GM08714 (cell line): ENCODE measurements at regions not wholly inside any gene's neighbourhood (a gene's known extent, or its start where the extent isn't known, plus 50 kb on each side); places are given as distances from the start of the nearest gene placed in this dataset.
"Not testable (repeated sequence)": the region's sequence is repeated elsewhere in the genome, so short reads cannot be mapped to it uniquely, and the experiment has no call there.

Source experiments
- H3K4me3 ChIP-seq: fragments of 200-500 bp; sonication (Bioruptor generic); 2 replicates; pipeline ENCODE4 v1.5.1; 2014; ENCODE audit warnings: mild to moderate bottlenecking, low read length, inconsistent platforms
- ZNF274 ChIP-seq: IDR thresholded peaks from 2 replicates; pipeline ENCODE4 v1.6.1; 2012; ENCODE audit warnings: mild to moderate bottlenecking, low read depth, low read length

DNA sequence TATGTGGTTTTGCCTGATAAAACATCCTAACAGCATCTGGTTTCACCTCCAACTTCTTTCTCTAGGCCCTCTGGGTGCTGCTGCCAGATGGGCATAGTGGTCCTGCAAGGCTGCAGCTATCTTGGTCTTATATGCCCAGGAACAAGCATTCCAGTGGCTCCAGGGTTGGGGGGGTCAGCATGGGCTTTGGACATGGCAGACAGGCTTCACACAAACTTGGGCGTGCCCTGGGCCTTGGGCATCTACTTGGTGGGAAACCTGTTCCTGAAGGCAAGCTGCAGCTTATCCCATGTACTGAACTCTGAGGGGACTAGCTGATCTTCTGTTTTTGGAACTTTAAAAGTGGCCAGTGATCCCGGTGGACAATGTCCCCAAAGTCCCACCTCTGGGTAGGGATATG is 54.9 kb upstream of the ZNF678 start:
- TF ChIP-seq ZNF274, result no peak
- H3K4me3 ChIP-seq, result no peak overlapping the region

DNA sequence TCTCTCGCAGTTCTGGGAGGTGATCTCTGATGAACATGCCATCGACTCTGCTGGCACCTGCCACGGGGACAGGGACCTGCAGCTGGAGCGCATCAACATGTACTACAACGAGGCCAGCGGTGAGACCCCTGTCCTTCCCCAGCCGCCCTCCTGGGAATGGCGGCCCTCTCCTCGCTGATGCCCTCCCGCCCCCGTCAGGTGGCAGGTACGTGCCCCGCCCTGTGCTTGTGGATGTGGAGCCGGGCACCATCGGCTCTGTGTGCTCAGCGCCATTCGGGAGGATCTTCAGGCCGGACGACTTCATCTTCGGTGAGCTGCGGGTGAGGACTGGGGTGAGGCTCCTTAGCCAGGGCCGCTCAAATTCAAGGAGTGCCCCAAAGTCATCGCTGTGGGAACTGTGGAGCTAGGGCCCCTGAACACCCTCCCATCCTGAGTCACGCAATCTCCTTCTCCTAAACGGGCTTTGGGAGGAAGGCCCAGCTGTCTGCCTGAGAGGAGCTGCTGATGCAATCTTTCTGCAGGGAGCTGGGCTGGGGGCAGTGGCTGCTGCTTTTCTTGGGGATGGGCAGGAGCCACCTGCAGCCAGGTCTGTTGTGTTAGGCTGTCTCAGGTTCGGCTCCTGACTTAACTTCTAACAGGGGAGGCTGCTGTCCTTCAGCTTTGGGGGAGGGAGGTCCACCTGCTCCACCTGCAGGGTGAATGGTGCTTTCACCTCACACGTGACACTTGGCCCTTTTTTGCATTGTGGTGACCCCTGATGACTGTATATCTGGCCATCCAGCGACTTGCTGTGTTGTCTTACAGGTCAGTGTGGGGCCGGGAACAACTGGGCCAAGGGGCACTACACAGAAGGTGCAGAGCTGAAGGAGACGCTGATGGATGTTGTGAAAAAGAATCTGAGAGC is 56.6 kb upstream of the ZNF678 start:
- not testable (repeated sequence) for H3K4me3 ChIP-seq

DNA sequence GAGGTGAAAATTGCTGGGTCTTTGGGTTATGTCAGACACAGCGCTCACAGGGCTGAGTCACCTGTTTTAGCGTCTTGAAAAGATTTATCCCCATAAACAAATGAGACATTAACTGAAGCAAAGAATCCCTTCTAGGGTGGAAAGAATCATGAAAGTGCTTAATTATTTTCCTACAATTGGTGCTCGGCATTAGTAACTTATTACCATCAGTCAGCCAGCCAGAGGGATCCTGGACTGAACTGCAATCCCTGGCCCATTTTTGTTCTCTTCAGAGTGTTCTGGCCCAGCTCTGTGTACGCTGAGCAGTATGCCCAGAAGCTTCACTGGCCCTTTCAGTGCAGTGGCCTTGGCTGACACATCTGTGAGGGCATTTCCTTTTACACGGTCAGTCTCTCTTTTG is 67.3 kb upstream of the ZNF678 start:
- H3K4me3 ChIP-seq, result not testable (repeated sequence)

DNA sequence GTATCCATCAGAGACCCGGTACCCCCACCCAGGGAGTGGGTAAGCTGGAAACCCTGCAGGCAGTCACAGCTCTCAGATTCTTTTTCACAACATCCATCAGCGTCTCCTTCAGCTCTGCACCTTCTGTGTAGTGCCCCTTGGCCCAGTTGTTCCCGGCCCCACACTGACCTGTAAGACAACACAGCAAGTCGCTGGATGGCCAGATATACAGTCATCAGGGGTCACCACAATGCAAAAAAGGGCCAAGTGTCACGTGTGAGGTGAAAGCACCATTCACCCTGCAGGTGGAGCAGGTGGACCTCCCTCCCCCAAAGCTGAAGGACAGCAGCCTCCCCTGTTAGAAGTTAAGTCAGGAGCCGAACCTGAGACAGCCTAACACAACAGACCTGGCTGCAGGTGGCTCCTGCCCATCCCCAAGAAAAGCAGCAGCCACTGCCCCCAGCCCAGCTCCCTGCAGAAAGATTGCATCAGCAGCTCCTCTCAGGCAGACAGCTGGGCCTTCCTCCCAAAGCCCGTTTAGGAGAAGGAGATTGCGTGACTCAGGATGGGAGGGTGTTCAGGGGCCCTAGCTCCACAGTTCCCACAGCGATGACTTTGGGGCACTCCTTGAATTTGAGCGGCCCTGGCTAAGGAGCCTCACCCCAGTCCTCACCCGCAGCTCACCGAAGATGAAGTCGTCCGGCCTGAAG is 69.3 kb upstream of the ZNF678 start:
- H3K4me3 ChIP-seq, result not testable (repeated sequence)

DNA sequence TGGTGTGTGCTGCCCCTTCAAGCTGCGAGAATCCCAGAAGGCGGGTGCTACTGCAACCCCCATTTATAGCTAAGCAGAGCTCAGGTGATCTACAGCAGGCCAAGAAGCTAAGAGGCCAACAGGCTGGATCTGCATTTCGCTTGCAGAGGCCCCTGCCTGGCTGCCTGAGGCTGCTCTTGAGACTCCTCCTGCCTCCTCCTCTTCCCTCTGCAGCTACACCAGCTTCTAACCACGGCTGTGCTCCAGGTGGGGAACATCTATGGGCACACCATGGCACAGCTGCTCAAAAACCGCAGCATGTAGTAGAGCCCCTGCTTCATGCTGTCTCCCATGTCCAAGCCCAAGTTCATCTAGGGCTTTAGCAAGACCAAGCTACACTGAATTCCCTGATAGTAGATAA is 72.9 kb upstream of the ZNF678 start:
- no peak for TF ChIP-seq ZNF274
- H3K4me3 ChIP-seq, result no peak overlapping the region

DNA sequence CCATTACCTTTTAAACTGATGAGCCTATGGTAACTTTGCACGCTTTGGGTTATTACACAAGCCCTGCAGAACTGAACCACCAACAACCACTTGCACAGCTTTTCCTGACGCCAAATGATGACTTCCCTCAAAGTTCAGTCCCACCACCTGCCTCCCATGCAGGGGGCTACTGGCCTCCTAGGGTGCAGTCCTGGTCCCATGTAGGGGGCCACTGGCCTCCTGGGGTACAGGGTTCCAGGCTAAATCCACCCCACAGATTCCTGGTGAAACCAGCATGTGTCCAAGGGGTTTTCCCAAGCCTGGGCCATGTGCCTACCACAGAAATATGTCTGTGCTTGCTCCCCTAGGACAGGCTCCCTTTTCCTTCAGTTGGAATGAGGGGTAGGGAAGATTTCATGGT is 73.4 kb upstream of the ZNF678 start:
- no peak for TF ChIP-seq ZNF274
- no peak overlapping the region for H3K4me3 ChIP-seq

DNA sequence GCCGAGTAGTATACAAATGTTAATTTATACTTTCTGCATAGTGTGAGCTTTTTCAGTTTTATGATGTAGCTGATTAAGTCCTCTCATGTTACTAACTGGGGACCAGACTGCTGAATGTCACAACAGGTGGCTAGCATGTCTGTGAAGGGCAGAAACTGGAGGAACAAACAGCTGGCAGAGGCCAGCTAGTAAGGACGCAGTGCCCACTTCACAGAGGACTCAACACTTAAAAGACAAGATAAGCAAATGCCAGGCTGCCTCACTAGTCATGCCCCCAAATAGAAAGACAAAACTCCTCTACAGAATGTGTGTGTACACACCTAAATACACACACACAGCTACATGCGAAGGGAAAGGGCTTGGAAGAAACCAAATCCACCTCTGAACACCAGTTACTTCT is 73.8 kb upstream of the ZNF678 start:
- no peak for TF ChIP-seq ZNF274

DNA sequence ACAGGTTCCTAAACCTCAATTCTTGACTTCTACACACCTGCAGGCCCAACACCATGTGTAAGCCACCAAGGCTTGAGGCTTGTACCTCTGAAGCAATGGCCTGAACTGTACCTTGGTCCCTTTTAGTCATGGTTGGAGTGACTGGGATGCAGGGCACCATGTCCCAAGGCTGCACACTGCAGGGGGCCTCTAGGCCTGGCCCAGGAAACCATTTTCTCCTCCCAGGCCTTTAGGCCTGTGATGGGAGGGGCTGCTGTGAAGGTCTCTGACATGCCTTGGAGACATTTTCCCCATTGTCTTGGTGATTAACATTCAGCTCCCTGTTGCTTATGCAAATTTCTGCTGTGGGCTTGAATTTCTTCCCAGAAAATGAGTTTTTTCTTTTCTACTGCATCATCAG is 75.8 kb upstream of the ZNF678 start:
- no peak overlapping the region for H3K4me3 ChIP-seq
- TF ChIP-seq ZNF274, result no peak

More for the DNA sequence above, 73.8 kb upstream of the ZNF678 start:
- no peak overlapping the region for H3K4me3 ChIP-seq

DNA sequence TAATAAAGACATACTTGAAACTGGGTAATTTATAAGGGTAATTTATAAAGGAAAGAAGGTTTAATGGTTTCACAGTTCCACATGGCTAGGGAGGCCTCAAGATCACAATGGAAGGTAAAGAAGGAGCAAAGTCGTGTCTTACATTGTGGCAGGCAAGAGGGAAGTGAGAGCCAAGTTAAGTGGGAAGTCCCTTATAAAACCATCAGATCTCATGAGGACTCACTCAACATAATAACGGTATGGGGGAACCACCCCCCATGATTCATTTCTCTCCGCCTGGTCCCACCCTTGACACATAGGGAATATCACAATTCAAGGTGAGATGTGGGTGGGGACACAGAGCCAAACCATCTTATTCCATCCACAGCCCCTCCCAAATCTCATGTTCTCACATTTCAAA is 76.8 kb upstream of the ZNF678 start:
- no peak for TF ChIP-seq ZNF274

DNA sequence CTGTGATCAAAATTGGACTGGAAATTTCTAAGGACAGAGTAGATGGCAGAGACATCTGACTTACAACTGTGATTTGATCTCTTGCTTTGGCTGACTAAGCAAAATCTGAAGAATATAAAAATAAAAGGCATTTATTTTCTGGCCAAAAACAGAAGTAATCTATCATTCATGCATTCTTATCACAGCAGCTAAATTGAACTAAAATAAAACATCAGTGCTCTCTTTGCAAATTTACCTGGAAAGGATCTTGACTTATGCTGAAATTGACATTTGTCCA is 81.4 kb upstream of the ZNF678 start:
- no peak for TF ChIP-seq ZNF274
- no peak overlapping the region for H3K4me3 ChIP-seq

More for the DNA sequence above, 76.8 kb upstream of the ZNF678 start:
- no peak overlapping the region for H3K4me3 ChIP-seq

DNA sequence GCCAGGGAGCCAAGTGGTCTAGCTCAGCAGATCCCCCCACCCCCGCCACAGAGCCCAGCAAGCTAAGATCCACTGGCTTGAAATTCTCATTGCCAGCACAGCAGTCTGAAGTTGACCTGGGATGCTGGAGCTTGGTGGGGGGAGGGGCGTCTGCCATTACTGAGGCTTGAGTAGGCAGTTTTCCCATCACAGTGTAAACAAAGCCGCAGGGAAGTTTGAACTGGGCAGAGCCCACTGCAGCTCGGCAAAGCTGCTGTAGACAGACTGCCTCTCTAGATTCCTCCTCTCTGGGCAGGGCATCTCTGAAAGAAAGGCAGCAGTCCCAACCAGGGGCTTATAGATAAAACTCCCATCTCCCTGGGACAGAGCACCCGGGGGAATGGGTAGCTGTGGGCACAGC is 89.3 kb upstream of the ZNF678 start:
- not testable (repeated sequence) for H3K4me3 ChIP-seq

DNA sequence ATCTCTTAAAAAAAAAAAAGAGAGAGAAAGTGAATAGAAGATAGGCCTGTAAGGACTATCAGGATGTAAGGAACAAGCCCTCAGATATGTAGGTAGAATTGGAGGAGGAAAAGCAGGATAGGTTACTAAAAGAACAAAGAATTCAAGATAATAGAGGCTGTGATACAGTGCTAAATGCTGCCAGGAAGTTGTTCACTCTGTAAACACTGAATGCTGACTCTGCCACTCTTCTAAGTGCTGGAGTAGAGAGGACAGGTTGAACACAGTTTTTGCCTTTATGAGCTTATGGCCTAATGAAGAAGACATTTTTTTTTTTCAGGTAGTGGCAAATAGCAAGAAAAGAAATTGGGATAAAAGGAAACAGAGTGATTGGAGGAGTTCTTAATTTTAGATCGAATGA is 90.6 kb upstream of the ZNF678 start:
- no peak overlapping the region for H3K4me3 ChIP-seq
- TF ChIP-seq ZNF274, result no peak

DNA sequence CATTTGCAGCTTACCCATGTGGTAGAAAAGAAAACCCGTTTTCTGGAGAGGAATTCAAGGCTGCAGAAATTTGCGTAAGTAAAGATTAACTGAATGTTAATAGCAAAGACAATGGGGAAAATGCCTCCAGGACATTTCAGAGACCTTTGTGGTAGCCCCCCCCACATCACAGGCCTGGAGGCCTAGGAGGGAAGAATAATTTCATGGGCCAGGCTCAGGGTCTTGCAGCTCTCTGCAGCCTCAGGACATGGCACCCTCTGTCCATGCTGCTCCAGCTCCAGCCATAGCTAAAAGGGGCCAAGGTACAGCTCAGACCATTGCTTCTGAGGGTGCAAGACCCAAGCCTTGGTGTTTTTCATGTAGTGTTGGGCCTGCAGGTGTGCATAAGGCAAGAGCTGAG is 92.7 kb upstream of the ZNF678 start:
- no peak for TF ChIP-seq ZNF274
- no peak overlapping the region for H3K4me3 ChIP-seq

DNA sequence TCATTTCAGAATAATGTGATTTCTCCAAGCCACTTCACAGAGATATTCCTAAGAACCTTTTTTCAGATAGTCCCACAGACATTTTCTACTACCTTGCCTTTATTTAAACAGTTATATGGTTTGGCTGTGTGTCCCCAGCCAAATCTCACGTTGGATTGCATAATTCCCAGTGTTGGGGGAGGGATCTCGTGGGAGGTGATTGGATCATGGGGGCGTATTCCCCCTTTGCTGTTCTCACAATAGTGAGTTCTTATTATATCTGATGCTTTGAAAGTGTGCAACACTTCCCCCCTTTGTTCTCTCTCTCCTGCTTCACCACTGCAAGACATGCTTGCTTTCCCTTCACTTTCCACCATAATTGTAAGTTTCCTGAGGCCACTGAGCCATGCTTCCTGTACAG is 93.6 kb upstream of the ZNF678 start:
- H3K4me3 ChIP-seq, result no peak overlapping the region
- no peak for TF ChIP-seq ZNF274

DNA sequence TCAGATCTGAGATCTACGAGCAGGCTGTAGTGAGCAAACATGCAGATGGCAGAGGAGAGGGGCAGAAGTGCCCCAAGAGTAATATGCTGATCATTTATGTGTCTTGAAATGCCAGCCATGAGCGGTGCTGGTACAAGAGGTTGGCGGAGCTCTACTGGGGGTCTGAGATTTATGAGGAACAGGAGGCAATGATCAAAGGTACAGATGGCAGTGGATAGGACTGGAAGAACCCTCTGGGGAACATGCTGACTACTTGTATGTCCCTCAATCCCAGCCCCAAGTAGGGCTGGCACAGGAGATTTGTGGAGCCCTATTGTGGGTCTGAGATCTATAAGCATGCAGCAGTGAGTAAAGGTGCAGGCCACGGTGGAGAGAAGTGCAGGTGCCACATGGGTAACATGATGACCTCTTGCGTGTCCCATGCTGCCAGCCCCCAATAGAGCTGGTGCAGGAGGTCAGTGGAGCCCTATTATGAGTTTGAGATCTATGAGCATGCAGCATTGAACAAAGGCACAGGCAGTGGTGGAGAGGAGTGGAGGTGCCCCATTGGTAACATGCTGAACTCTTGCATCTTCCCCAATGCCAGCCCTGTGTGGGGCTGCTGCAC is 97.2 kb upstream of the ZNF678 start:
- no peak for TF ChIP-seq ZNF274
- H3K4me3 ChIP-seq, result no peak overlapping the region
